NCI-H460 (cell line): ENCODE measurements at regions not wholly inside any gene's neighbourhood (a gene's known extent, or its start where the extent isn't known, plus 50 kb on each side); places are given as distances from the start of the nearest gene placed in this dataset.

Experiments used
- DNase-seq: peaks from one replicate; pipeline ENCODE4 v3.0.0-alpha.2; 2016; ENCODE audit warnings: low read depth; ENCODE audit errors: extremely low read depth

- no peak for DNase-seq
These were observed 553.7 kb downstream of the CD83 start for GRCh38 chr6:14671261-14671681.

- DNase-seq, result no peak
These were observed 554.4 kb downstream of the CD83 start for GRCh38 chr6:14671937-14672336.

- DNase-seq, result no peak
These were observed 555.6 kb downstream of the CD83 start for GRCh38 chr6:14673201-14673600.

- DNase-seq, result no peak
These were observed 556.9 kb downstream of the CD83 start for GRCh38 chr6:14674458-14674857.

- DNase-seq, result no peak
These were observed 557.5 kb downstream of the CD83 start for GRCh38 chr6:14674867-14675648.

- DNase-seq, result no peak
These were observed 558.5 kb downstream of the CD83 start for GRCh38 chr6:14676064-14676463.

- no peak for DNase-seq
These were observed 559.6 kb downstream of the CD83 start for GRCh38 chr6:14676977-14677781.

GRCh38 chr6:14681699-14682487, 564.0 kb upstream of the JARID2 start:
- no peak for DNase-seq

- DNase-seq, result no peak
These were observed 563.1 kb upstream of the JARID2 start for GRCh38 chr6:14682812-14683211.

- no peak for DNase-seq
These were observed 556.2 kb upstream of the JARID2 start for GRCh38 chr6:14689639-14690038.

- DNase-seq, result no peak
These were observed 555.5 kb upstream of the JARID2 start for GRCh38 chr6:14690120-14691056.

GRCh38 chr6:14692208-14692607, 553.7 kb upstream of the JARID2 start:
- DNase-seq, result no peak

- no peak for DNase-seq
These were observed 552.3 kb upstream of the JARID2 start for GRCh38 chr6:14693301-14694192.

- no peak for DNase-seq
These were observed 551.6 kb upstream of the JARID2 start for GRCh38 chr6:14694308-14694707.

- no peak for DNase-seq
These were observed 550.3 kb upstream of the JARID2 start for GRCh38 chr6:14695579-14695978.

- DNase-seq, result no peak
These were observed 549.5 kb upstream of the JARID2 start for GRCh38 chr6:14696367-14696766.

- no peak for DNase-seq
These were observed 548.4 kb upstream of the JARID2 start for GRCh38 chr6:14697427-14697826.

GRCh38 chr6:14699803-14700601, 545.9 kb upstream of the JARID2 start:
- DNase-seq, result no peak
